SU-DHL-6 (cell line): ENCODE measurements at regions not wholly inside any gene's neighbourhood (a gene's known extent, or its start where the extent isn't known, plus 50 kb on each side); places are given as distances from the start of the nearest gene placed in this dataset.

Experiments used
- EZH2phosphoT487 ChIP-seq: fragments of 200-600 bp; sonication (generic), shearing (Covaris generic); conservative IDR thresholded peaks from 2 replicates; pipeline ENCODE4 v1.6.1; 2018; ENCODE audit warnings: mild to moderate bottlenecking, antibody characterized with exemption, low read length, moderate library complexity, mixed read lengths
- TF ChIP-seq, protein P1 (sequence below): fragments of 200-600 bp; sonication (generic); IDR thresholded peaks from one replicate; pipeline ENCODE4 v1.5.1; 2017; ENCODE audit warnings: antibody characterized with exemption, mild to moderate bottlenecking, low read length, moderate library complexity; ENCODE audit not compliant: insufficient read depth, poor library complexity, severe bottlenecking

GRCh38 chr21:38944903-38945302 lies 139.2 kb downstream of the ETS2 start:
- TF ChIP-seq, protein P1, sequence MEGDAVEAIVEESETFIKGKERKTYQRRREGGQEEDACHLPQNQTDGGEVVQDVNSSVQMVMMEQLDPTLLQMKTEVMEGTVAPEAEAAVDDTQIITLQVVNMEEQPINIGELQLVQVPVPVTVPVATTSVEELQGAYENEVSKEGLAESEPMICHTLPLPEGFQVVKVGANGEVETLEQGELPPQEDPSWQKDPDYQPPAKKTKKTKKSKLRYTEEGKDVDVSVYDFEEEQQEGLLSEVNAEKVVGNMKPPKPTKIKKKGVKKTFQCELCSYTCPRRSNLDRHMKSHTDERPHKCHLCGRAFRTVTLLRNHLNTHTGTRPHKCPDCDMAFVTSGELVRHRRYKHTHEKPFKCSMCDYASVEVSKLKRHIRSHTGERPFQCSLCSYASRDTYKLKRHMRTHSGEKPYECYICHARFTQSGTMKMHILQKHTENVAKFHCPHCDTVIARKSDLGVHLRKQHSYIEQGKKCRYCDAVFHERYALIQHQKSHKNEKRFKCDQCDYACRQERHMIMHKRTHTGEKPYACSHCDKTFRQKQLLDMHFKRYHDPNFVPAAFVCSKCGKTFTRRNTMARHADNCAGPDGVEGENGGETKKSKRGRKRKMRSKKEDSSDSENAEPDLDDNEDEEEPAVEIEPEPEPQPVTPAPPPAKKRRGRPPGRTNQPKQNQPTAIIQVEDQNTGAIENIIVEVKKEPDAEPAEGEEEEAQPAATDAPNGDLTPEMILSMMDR: no peak
- no peak for TF ChIP-seq EZH2phosphoT487
